K562 (cell line): ENCODE measurements at regions not wholly inside any gene's neighbourhood (a gene's known extent, or its start where the extent isn't known, plus 50 kb on each side); places are given as distances from the start of the nearest gene placed in this dataset.

Experiments used
- ATAC-seq: fragments of 200-7000 bp; cut with Tn5 transposase; 3 replicates; pipeline ENCODE4 v1.9.1; 2020; ENCODE audit warnings: moderate library complexity
- BruUV-seq: library from RNA; stranded (reverse); fragments of 400-500 nt; replicated peaks from 2 replicates; lab custom pipeline; 2021; lab: Mats Ljungman, UMichigan
- CTCF ChIA-PET: fragments of 300-600 bp; formaldehyde crosslinking; extraction: SDS; loops from one replicate; lab custom pipeline; 2021; ENCODE audit warnings: low intra/inter-chr PET ratio; lab: Yijun Ruan, JAX
- POLR2A ChIA-PET: fragments of 300-600, 350-650 bp; sonication (Branson Sonifier 250); formaldehyde crosslinking; extraction: SDS; loops from one replicate; lab custom pipeline; 2021; ENCODE audit warnings: antibody characterized with exemption, inconsistent platforms; lab: Yijun Ruan, JAX
- DNase-seq, 4 experiments: peaks; one replicate each; pipeline versions ENCODE4 v3.0.0 to v3.0.0-alpha.2; 2011 to 2018; ENCODE audit warnings: low spot score in 3 of 4, mixed read lengths in 3 of 4; ENCODE audit errors: extremely low read depth in 1 of 4
- FAIRE-seq: peaks from 2 replicates; lab custom pipeline; 2011; peaks lifted over from hg19 to GRCh38; lab: Jason Lieb, UNC
- H2AFZ ChIP-seq: 2 replicates; pipeline ENCODE4 v1.6.0; 2011; ENCODE audit warnings: low read depth, low read length, control low read depth, inconsistent platforms
- H3K27ac ChIP-seq: fragments of 200-600 bp; 3 replicates; pipeline ENCODE4 v1.8.0; 2011; ENCODE audit warnings: low read depth, mild to moderate bottlenecking, control low read depth, inconsistent platforms, low read length, moderate library complexity, mixed read lengths; ENCODE audit errors: extremely low read depth
- H3K27me3 ChIP-seq, 2 experiments: fragments of 300-600 bp in 1 of 2; 2 replicates in 1 of 2; 3 replicates in 1 of 2; pipeline versions ENCODE4 v1.6.0 to v1.8.0; 2011; ENCODE audit warnings: inconsistent platforms in 2 of 2, low read length in 2 of 2, mild to moderate bottlenecking in 1 of 2, mixed read lengths in 1 of 2, moderate library complexity in 1 of 2; ENCODE audit not compliant: control insufficient read depth in 2 of 2, insufficient read depth in 2 of 2
- H3K36me3 ChIP-seq: fragments of 300-600 bp; 3 replicates; pipeline ENCODE4 v1.8.0; 2011; ENCODE audit warnings: mild to moderate bottlenecking, low read length, inconsistent platforms; ENCODE audit not compliant: control insufficient read depth, insufficient read depth
- H3K4me1 ChIP-seq, 2 experiments: fragments of 200-600 bp in 1 of 2; replicated peaks in 1 of 2; 2 replicates in 1 of 2; 3 replicates in 1 of 2; pipeline versions ENCODE4 v1.5.1 to v1.8.0; 2011; ENCODE audit warnings: inconsistent platforms in 2 of 2, low read length in 2 of 2, mild to moderate bottlenecking in 1 of 2, mixed read lengths in 1 of 2, moderate library complexity in 1 of 2; ENCODE audit not compliant: control insufficient read depth in 2 of 2, insufficient read depth in 2 of 2
- H3K4me2 ChIP-seq: 2 replicates; pipeline ENCODE4 v1.6.1; 2011; ENCODE audit warnings: low read length, control low read depth, inconsistent platforms, mixed read lengths; ENCODE audit not compliant: insufficient read depth
- H3K4me3 ChIP-seq: fragments of 200-600 bp; sonication (generic), shearing (Covaris generic); 2 replicates; pipeline ENCODE4 v1.5.1; 2016; ENCODE audit warnings: control low read depth, inconsistent platforms
- H3K79me2 ChIP-seq: fragments of 200-600 bp; 3 replicates; pipeline ENCODE4 v1.8.0; 2011; ENCODE audit warnings: low read length, inconsistent platforms; ENCODE audit not compliant: control insufficient read depth, insufficient read depth
- H3K9ac ChIP-seq, 2 experiments: 2 replicates each; pipeline versions ENCODE4 v1.6.0 to v1.6.1; 2011; ENCODE audit warnings: low read depth in 2 of 2, low read length in 2 of 2, control low read depth in 1 of 2, inconsistent platforms in 1 of 2, mild to moderate bottlenecking in 1 of 2, mixed read lengths in 1 of 2; ENCODE audit not compliant: insufficient read depth in 1 of 2
- H3K9me1 ChIP-seq: one replicate; pipeline ENCODE4 v1.6.0; 2011; ENCODE audit warnings: inconsistent platforms, mild to moderate bottlenecking, low read length, moderate library complexity; ENCODE audit not compliant: control insufficient read depth, insufficient read depth
- H3K9me3 ChIP-seq: replicated peaks from 2 replicates; pipeline ENCODE4 v1.5.1; 2011; ENCODE audit warnings: low read depth, low read length, inconsistent platforms; ENCODE audit not compliant: control insufficient read depth, insufficient read depth
- H4K20me1 ChIP-seq: replicated peaks from 2 replicates; pipeline ENCODE4 v1.6.1; 2011; ENCODE audit warnings: low read length, inconsistent platforms, mixed read lengths; ENCODE audit not compliant: control insufficient read depth, insufficient read depth
- ATF2 ChIP-seq: sonication (generic); formaldehyde crosslinking; IDR thresholded peaks from 2 replicates; pipeline ENCODE4 v1.8.1; 2022; ENCODE audit warnings: missing genetic modification reagents
- HEY1 ChIP-seq: fragments of 250-450 bp; sonication (Bioruptor Pico); IDR thresholded peaks from 2 replicates; pipeline ENCODE4 v1.5.0; 2020; ENCODE audit warnings: mild to moderate bottlenecking, moderate library complexity, borderline replicate concordance
- HMG20A ChIP-seq: fragments of 450-650 bp; formaldehyde crosslinking; conservative IDR thresholded peaks from 2 replicates; pipeline ENCODE4 v1.4.0; 2020; ENCODE audit warnings: mild to moderate bottlenecking, mixed read lengths
- JUND ChIP-seq, 2 experiments: IDR thresholded peaks; 2 replicates in 1 of 2; 3 replicates in 1 of 2; pipeline ENCODE4 v1.6.1; 2011; ENCODE audit warnings: borderline replicate concordance in 2 of 2, low read depth in 2 of 2, low read length in 2 of 2, improper control_type of control experiment in 1 of 2, missing biosample characterization in 1 of 2, missing genetic modification characterization in 1 of 2, missing genetic modification reagents in 1 of 2
- MITF ChIP-seq: IDR thresholded peaks from 2 replicates; pipeline ENCODE4 v1.6.1; 2014; ENCODE audit warnings: antibody characterized with exemption
- NCOA6 ChIP-seq: fragments of 450-650 bp; IDR thresholded peaks from 2 replicates; pipeline ENCODE4 v1.6.1; 2017; ENCODE audit warnings: mild to moderate bottlenecking
- PBX2 ChIP-seq, 2 experiments: IDR thresholded peaks in 1 of 2; conservative IDR thresholded peaks in 1 of 2; 2 replicates each; pipeline ENCODE4 v1.6.1; 2016; ENCODE audit warnings: low read depth in 2 of 2, mild to moderate bottlenecking in 1 of 2, missing compliant biosample characterization in 1 of 2, missing genetic modification characterization in 1 of 2, moderate library complexity in 1 of 2
- RUNX1 ChIP-seq: sonication (generic); IDR thresholded peaks from 2 replicates; pipeline ENCODE4 v1.6.1; 2016; ENCODE audit warnings: antibody characterized with exemption, low read depth
- SP1 ChIP-seq: sonication (generic); formaldehyde crosslinking; IDR thresholded peaks from 2 replicates; pipeline ENCODE4 v1.8.1; 2022; ENCODE audit warnings: mild to moderate bottlenecking, missing genetic modification reagents
- TEAD1 ChIP-seq, 2 experiments: fragments of 450-650 bp in 1 of 2; sonication (generic) in 1 of 2; formaldehyde crosslinking; IDR thresholded peaks; 2 replicates each; pipeline versions ENCODE4 v1.4.0 to v1.8.0; 2020 to 2022; ENCODE audit warnings: mild to moderate bottlenecking in 2 of 2, missing genetic modification reagents in 1 of 2
- TEAD2 ChIP-seq: fragments of 450-650 bp; IDR thresholded peaks from 2 replicates; pipeline ENCODE4 v1.6.1; 2016; ENCODE audit warnings: missing genetic modification characterization, control low read depth, missing compliant biosample characterization
- TSHZ1 ChIP-seq: fragments of 250-450 bp; sonication (Bioruptor Pico); IDR thresholded peaks from 2 replicates; pipeline ENCODE4 v1.4.0; 2020; ENCODE audit warnings: mild to moderate bottlenecking, moderate library complexity
- YBX1 ChIP-seq: fragments of 450-650 bp; IDR thresholded peaks from 2 replicates; pipeline ENCODE4 v1.7.1; 2016; ENCODE audit warnings: mild to moderate bottlenecking
- ZNF41 ChIP-seq: fragments of 250-450 bp; sonication (Bioruptor Pico); conservative IDR thresholded peaks from 2 replicates; pipeline ENCODE4 v1.4.0; 2020; ENCODE audit warnings: mild to moderate bottlenecking
- WGBS: fragments of 100-300 bp; shearing (Covaris generic); methylation state at CpG from one replicate; pipeline ENCODE4 v1.1.6; 2016; ENCODE audit warnings: low coverage, mixed read lengths; ENCODE audit not compliant: insufficient coverage; ENCODE audit errors: missing lambda C conversion rate; 5-methylcytosine and 5-hydroxymethylcytosine counted together
- in situ Hi-C: fragments of 300-500 bp; cut with MboI; formaldehyde crosslinking; loops from 4 replicates; pipeline ENCODE4 v1.15.0; 2018; ENCODE audit warnings: inconsistent platforms, mixed read lengths
- intact Hi-C: fragments of 100-400 bp; cut with micrococcal nuclease; formaldehyde crosslinking; loops from 2 replicates; pipeline ENCODE4 v1.14.2; 2022

GRCh38 chr4:82108506-82108905 is 265.3 kb downstream of the HNRNPD start:
- no peaks in the 10 kb centered on the region for H3K9me1 ChIP-seq
- no peak for ATAC-seq
- WGBS: 0% methylated on average over 2 of the region's 2 CpGs
- in situ Hi-C loops (no loop called here), intact Hi-C loops (no loop called here)
- H3K9ac ChIP-seq: no peak overlapping the region
- H3K4me2 ChIP-seq: no peak overlapping the region
- DNase-seq: no peak
- no peaks in the 10 kb centered on the region for H3K79me2 ChIP-seq
- ChIA-PET POLR2A (no interaction called here), CTCF (interaction anchor here (1.0 kb wide), 1 partner anchor 188 kb away, joined by 3 read pairs; no protein-coding TSS in a partner anchor)
- no peaks in the 10 kb centered on the region for H4K20me1 ChIP-seq
- no peaks in the 10 kb centered on the region for H3K36me3 ChIP-seq
- no peaks in the 10 kb centered on the region for H3K27me3 ChIP-seq
- no peak for FAIRE-seq
- no peak overlapping the region for H3K27ac ChIP-seq
- no TSS peak for BruUV-seq
- no peak overlapping the region for H2AFZ ChIP-seq
- no peaks in the 10 kb centered on the region for H3K4me1 ChIP-seq
- H3K9me3 ChIP-seq: no peaks in the 10 kb centered on the region
- H3K4me3 ChIP-seq: no peak overlapping the region
- TF ChIP-seq PBX2 (CRISPR knock-in tag; IDR thresholded peaks at IDR 0.05; ENCODE audit: low read depth) (no peak), PBX2 (tag; conservative IDR thresholded peaks at IDR 0.05; ENCODE audit: low read depth) (no peak), HMG20A (CRISPR knock-in tag) (no peak), RUNX1 (no peak), TSHZ1 (no peak), TEAD1 (CRISPR knock-in tag; IDR thresholded peaks at IDR 0.05) (no peak), ZNF41 (CRISPR knock-in tag) (no peak), JUND (IDR thresholded peaks at IDR 0.05; ENCODE audit: borderline replicate concordance, low read depth, low read length) (no peak), JUND (tag; IDR thresholded peaks at IDR 0.05; ENCODE audit: borderline replicate concordance, low read depth, low read length) (no peak), HEY1 (CRISPR knock-in tag) (no peak), MITF (no peak), TEAD2 (tag) (no peak), YBX1 (no peak), SP1 (no peak), ATF2 (CRISPR knock-in tag) (no peak), NCOA6 (no peak)
